ENCODE measurements at regions not wholly inside any gene's neighbourhood (a gene's known extent, or its start where the extent isn't known, plus 50 kb on each side); places are given as distances from the start of the nearest gene placed in this dataset.
"Not testable (repeated sequence)": the region's sequence is repeated elsewhere in the genome, so short reads cannot be mapped to it uniquely, and the experiment has no call there.

GRCh38 chr5:79924936-79925893, 65.8 kb downstream of the MTX3 start:
- DNase-seq (ENCODE audit: low read depth) = no peak

- DNase-seq (ENCODE audit: low read depth) = no peak
Observed at GRCh38 chr5:79923431-79923830, 67.6 kb downstream of the MTX3 start.

- no peak for DNase-seq (ENCODE audit: low read depth)
Observed at GRCh38 chr5:79922626-79923025, 68.4 kb downstream of the MTX3 start.

- not testable (repeated sequence) for DNase-seq (ENCODE audit: low read depth)
Observed at GRCh38 chr5:79907452-79907851, 83.6 kb downstream of the MTX3 start.

DNA sequence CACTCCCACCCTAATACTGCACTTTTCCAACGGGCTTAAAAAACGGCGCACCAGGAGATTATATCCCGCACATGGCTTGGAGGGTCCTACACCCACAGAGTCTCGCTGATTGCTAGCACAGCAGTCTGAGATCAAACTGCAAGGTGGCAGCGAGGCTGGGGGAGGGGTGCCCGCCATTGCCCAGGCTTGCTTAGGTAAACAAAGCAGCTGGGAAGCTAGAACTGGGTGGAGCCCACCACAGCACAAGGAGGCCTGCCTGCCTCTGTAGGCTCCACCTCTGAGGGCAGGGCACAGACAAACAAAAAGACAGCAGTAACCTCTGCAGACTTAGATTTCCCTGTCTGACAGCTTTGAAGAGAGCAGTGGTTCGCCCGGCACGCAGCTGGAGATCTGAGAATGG, 88.5 kb downstream of the MTX3 start:
- not testable (repeated sequence) for DNase-seq (ENCODE audit: low read depth)

- no peak for DNase-seq (ENCODE audit: low read depth)
Observed at GRCh38 chr5:79901631-79902030, 89.4 kb downstream of the MTX3 start.

DNA sequence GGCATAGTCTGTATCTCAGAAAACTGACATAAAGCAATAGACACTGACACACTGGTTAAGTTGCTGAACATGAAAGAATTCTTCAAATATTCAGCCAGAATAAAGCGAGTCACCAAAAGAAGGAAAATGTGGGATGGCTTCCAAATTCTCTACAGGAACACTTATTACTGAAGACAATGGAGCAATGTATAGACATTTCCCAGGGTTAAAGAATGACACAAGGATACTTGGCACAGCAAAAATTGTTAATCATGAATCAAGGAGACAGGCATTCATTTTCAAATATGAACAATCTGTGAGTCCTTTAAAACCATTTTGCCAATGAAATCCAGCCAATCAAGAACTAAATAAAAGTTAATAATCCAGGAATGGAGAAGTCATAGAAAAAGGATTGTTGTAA, 92.5 kb downstream of the MTX3 start:
- DNase-seq (ENCODE audit: low read depth) = no peak

- DNase-seq (ENCODE audit: low read depth) = no peak
Observed at GRCh38 chr5:79893976-79894375, 97.1 kb downstream of the MTX3 start.

DNA sequence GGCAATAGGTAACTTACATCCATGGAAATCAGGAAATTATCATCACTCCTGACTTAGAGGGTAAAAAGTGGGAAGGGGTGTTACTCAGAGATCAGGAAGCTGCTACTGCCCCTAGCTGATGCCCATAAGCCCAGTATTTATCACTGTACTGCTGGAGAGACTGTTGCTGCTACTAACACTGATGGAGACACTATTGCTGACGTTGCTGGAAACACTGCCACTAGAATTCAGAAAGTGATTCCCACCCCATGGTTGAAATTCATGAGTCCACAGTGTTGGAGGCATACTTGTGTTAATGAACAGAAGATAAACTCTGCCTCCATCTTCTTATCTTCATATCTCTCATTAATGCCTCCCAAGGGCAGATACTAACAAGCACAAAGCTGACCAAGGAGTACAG, 97.6 kb downstream of the MTX3 start:
- DNase-seq (ENCODE audit: low read depth) = no peak

DNA sequence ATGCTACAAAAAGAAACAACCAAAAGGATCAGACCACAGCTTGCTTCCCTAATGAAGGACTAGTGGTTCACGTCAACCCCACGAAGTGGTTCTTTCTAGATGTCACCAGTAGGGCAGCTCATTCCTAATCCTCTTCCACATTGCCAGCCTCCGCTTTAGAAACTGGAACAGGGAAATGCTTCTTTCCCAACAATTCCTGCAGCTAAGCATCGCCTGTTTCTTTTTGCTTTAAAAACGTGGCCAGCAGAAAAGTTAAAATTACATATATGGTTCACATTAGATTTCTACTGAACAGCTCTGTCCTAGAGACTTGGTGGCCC, 100.2 kb downstream of the MTX3 start:
- DNase-seq (ENCODE audit: low read depth) = no peak

- DNase-seq (ENCODE audit: low read depth) = peak; percentile 50
Observed at GRCh38 chr5:79890119-79890929, 100.7 kb downstream of the MTX3 start.

- no peak for DNase-seq (ENCODE audit: low read depth)
Observed at GRCh38 chr5:79888643-79889042, 102.4 kb downstream of the MTX3 start.

DNA sequence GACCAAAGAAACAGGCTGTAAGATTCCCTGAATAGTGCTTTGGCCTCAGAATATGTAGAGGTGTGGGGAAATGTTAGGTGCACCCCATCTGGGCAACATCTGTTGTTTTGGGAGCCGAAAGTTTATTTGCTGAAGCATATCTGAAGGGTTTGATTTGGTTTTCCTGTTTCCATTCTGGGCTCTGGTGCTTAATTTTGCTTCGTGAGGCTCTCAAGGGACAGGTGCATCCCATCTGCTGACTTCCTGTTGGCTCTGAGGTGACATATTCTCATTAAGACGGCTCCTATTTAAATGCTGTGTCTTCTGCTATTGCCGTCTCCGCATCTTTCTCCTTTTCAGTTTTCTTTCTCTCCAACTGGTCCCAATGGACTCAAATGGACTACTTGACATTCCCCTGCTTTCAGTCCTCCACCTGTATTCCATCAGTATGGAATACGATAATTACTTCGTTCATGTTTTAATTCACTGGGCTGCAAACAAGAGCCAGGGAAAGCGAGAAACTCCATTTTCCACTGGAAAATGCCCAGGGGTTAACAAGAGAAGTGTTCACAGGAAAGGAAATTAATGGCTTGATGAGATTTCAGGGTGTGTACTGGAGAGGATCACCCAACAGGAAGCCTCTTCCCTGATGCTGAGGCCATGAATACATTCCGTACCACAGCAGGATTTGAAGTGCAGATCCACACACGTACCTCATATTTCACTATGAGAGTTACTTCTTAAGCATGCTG, 104.0 kb downstream of the MTX3 start:
- DNase-seq (ENCODE audit: low read depth) = no peak

DNA sequence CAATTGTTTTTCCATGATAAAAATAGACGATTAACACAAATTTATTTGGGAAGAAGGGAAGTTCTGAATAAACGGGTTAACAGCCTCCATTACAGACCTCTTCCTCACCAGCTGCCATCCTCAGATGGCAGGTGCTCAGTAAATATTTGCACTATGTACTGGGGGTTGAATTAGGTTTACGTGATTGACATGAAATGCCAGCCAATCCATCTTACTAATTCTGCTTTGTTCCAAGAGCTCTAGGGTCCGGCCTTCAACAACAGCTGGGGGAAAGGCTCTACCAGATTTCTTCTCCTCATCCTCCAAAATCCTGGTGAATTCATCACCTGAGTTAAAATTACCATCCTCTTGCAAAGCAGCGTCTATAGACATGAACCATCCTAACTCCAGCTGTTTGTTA, 104.6 kb downstream of the MTX3 start:
- DNase-seq (ENCODE audit: low read depth) = no peak

DNA sequence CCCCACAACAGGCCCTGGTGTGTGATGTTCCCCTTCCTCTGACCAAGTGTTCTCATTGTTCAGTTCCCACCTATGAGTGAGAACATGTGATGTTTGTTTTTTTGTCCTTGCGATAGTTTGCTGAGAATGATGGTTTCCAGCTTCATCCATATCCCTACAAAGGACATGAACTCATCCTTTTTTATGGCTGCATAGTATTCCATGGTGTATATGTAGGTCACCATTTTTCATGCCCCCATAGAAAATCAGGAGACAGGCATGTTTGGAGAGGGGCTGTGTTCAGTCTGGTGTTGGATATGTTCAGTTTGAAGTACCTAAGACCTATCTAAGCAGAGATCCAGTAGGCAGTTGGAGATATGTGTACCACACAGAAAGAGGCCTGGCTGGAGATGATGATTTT, 111.2 kb downstream of the MTX3 start:
- DNase-seq (ENCODE audit: low read depth) = not testable (repeated sequence)

DNA sequence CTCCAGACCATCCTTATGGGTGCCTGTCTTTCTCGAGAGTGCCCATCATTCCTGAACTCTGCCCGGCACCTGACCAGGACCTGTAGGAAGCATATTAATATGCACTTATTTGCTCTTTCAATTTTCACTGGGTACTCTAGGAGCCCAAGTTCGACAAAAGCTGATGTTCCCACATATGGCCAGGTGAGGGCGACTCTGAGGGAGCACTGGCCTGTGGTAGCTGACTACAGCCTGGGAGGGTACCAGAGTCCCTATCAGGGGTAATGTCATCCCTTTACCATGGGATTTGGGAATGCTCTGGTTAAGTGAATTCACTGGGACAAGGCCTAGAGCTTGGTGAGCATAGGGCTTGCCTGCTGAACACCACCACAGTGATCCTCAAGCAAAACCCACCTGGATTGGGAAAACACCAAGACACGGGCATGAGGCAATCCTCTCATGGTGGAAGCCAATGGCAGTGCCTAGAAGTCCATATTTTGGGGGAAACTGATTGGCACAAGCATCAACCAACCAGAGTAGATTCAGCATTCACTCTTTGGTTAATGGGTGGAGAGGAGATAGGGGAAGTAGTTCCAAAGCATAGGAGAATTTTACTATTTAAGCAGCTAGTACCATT, 112.2 kb downstream of the MTX3 start:
- no peak for DNase-seq (ENCODE audit: low read depth)

GRCh38 chr5:79878136-79878679, 112.9 kb downstream of the MTX3 start:
- no peak for DNase-seq (ENCODE audit: low read depth)

DNA sequence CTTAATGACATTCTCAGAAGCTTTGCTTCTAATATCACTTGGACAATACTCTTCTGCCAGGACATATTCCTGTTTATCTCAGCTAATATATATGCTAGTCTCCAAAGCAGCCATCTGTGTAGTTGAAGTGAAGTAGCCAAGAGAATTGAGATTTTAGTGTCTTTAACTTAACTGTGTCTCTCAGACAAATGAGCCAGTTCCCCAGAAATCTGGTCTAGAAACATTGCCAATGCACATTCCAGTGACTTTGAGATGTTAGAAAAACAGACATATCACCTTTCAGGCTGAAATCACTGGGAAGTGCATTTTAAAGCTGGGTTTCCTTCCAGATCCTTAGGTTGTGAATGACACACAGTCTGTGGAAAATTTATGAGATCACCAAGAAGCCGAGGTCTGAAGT, 114.6 kb downstream of the MTX3 start:
- no peak for DNase-seq (ENCODE audit: low read depth)

DNA sequence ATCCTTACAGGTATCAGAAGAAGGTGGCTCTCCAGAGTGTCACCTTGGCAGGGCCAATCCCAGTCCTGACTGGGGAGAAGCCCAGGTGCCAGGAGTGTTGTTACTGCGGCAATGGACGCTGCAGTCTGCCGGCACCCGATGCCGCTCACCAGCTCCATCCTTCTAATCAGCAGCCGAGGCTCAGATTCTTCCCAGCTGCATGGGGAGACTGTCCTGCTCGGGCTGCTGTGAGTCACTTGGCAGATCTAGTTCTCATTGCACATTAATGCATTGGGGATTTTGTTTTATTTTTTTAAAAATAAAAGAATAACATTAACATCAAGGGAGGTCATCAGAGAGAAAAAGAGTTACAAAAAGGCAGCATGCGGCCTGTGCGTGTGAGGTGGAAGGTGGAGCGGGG, 115.8 kb downstream of the MTX3 start:
- DNase-seq (ENCODE audit: low read depth) = no peak

GRCh38 chr5:79873187-79873586, 117.9 kb downstream of the MTX3 start:
- no peak for DNase-seq (ENCODE audit: low read depth)

GRCh38 chr5:79872291-79872690, 118.8 kb downstream of the MTX3 start:
- DNase-seq (ENCODE audit: low read depth) = no peak

All from renal cortical epithelial cell (primary cell).